NCI-H226 (cell line): ENCODE measurements at regions not wholly inside any gene's neighbourhood (a gene's known extent, or its start where the extent isn't known, plus 50 kb on each side); places are given as distances from the start of the nearest gene placed in this dataset.

ENCODE experiments used
- DNase-seq: peaks from one replicate; pipeline ENCODE4 v3.0.0-alpha.2; 2015

DNA sequence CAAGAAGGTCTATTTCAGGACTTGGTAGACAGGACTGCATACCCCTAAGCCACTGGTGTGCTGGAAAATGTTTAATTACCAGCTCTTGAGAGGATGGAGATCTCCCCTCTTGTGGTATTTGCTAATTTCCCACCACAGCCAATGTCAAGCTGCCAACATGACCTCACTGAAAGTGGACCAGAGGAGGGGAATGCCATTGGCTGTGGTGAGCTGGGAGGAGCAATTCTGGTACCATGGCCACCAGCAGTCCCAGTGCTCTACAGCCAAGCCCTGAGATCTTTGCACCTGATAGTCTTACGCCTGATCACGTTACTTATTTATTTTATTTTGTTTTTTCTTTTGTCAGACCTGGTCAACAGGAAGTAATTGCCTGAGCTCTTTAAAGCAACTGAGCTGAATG lies 82.5 kb upstream of the BCL6 start:
- DNase-seq, result no peak

GRCh38 chr3:187828579-187829452 lies 83.5 kb upstream of the BCL6 start:
- DNase-seq, result no peak

- no peak for DNase-seq
Observed at GRCh38 chr3:187830181-187830580, 84.9 kb upstream of the BCL6 start.

- no peak for DNase-seq
Observed at GRCh38 chr3:187831125-187832051, 86.1 kb upstream of the BCL6 start.

DNA sequence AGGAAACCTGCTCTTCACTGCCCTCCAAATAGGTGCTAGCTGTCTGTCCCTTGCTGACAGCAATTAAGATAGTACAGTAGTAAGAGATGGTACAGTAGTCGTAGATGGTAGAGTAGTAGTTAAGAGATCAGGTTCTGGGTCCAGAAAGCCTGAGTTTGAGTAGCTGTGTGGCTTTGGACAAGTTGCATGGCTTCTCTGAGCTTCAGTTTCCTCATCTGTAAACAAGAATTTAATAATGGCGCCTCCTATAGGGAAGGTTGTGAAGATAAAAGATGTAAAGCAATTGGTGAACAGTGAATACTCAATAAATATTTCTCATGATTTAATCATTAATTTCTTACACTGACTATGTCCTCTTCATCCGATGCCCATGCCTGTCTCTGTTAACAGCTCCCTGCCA lies 86.9 kb upstream of the BCL6 start:
- no peak for DNase-seq

DNA sequence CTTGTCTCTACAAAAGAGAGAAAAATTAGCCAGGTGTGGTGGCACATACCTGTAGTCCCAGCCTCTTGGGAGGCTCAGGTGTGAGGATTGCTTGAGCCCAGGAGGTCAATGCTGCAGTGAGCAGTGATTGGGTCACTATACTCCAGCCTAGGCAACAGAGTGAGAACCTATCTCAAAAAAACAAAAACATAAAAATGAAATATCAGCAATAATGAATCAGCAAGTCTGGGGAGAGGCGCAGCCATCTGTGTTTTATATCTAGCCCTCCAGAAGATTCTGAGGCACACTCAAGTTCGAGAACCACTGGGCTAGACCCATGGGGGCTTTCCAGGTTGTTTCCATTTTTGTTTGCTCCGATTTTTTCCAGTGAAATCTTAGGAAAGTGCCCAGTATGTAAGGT lies 88.1 kb upstream of the BCL6 start:
- no peak for DNase-seq

GRCh38 chr3:187833799-187834578 lies 88.7 kb upstream of the BCL6 start:
- DNase-seq, result no peak

- no peak for DNase-seq
Observed at GRCh38 chr3:187836823-187837770, 91.8 kb upstream of the BCL6 start.

GRCh38 chr3:187838016-187838540 lies 92.8 kb upstream of the BCL6 start:
- no peak for DNase-seq

DNA sequence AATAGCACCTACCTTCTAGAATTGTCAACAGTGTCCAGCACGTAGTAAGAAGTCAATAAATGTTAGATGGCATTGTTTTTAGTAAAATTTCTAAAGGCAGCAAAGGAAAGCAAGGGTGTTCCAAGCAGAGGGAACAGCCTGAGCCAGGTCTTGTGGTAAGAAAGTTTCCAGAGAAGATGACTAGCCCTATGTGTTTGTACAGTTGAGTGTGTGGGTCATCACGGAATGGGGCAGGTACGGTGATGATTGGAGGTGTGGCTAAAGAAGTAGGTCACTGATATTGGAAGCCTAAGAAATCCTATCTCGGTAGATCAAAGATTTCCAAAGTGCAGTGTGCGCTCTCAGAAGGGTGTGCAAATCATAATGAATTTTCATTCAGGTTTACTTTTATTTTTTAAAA lies 94.2 kb upstream of the BCL6 start:
- no peak for DNase-seq

DNA sequence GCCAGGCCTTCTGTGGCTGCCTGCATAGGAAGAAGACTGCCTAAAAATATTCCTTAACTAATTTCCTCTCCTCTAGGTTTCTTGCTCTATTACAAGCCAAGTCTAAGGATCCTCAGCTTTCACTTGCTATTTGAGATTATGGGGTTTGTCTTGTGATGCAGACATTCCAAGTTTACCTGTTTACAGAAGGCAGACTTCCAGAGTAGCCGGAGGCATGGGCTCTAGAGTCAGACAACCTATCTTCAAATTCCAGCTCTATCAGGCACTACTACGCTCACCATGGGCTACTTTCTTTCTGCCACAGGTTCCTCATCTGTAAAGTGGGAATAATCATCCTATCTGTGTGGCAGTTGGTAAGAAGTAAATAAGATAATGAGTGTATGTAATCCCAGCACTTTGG lies 95.6 kb upstream of the BCL6 start:
- peak; percentile 22 for DNase-seq

- peak; percentile 86 for DNase-seq
Observed at GRCh38 chr3:187841560-187841959, 96.3 kb upstream of the BCL6 start.

DNA sequence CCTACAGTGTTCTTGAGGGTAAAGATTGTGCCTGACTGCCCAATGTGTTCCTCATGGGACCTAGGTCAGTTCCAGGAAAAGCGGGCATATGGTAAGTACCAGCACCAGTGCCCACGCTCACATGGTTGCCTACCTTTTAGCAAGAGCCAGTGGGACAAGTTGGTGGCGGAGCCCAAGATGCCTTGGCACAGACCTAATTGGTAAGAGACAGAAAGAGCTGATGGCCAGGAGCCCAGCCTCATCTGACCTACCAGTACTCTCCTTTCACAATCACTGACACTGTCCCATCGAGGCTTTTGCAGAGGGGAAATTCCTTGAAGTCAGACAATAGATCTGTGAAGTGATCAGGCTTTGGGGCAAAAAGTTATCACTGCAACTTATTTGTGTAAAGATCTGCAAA lies 98.4 kb upstream of the BCL6 start:
- no peak for DNase-seq

GRCh38 chr3:187844708-187845107 lies 99.4 kb upstream of the BCL6 start:
- no peak for DNase-seq

GRCh38 chr3:187845826-187846225 lies 100.6 kb upstream of the BCL6 start:
- DNase-seq, result no peak

GRCh38 chr3:187848401-187848800 lies 103.1 kb upstream of the BCL6 start:
- DNase-seq, result no peak

DNA sequence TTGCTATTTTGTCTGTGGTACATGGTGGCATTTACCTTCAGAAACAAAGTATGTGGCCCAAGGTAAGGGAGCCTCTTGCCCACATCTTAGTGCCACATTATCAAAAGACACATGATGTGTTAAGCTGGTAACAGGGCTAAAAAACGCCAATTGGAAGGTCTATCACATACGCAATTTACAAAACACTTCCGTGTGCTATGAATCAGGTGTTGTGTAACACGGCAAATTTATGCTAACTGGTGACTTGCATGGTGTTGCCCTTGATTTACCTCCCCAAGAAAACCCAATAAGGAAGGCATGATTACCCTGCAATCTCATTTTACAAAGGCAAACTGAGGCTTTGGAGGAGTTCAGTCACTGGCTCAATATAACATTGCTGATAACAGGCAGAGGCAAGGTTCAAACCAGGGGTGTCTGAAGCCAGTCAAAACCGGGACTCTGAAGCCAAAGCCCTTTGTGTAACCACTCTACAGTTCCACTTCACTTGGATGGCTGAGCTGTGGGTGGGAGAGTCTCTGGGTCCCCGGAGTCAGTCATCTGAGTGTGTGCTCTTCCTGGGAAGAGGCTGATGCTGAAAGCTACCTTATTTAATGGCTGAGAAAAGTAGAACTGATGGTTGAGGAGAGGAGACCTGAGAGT lies 103.9 kb upstream of the BCL6 start:
- DNase-seq, result no peak

- DNase-seq, result no peak
Observed at GRCh38 chr3:187850258-187850921, 105.1 kb upstream of the BCL6 start.

GRCh38 chr3:187852842-187853730 lies 107.8 kb upstream of the BCL6 start:
- DNase-seq, result peak; percentile 17
